Type B pancreatic cell (in vitro differentiated cells): ENCODE measurements at regions not wholly inside any gene's neighbourhood (a gene's known extent, or its start where the extent isn't known, plus 50 kb on each side); places are given as distances from the start of the nearest gene placed in this dataset.
A peak's percentile ranks its signal among the peaks of the same experiment; 100 is the strongest.

Source experiments
- DNase-seq: peaks from one replicate; pipeline ENCODE4 v3.0.0; 2021; ENCODE audit warnings: mixed read lengths; ENCODE audit not compliant: unreplicated experiment; ENCODE audit errors: extremely low spot score
- H3K27ac Mint-ChIP-seq: 2 replicates; pipeline ENCODE4 v1.8.0; 2021; ENCODE audit warnings: mild to moderate bottlenecking, mixed read lengths
- H3K27me3 Mint-ChIP-seq: 2 replicates; pipeline ENCODE4 v1.8.0; 2021; ENCODE audit warnings: mixed read lengths
- H3K36me3 Mint-ChIP-seq: 2 replicates; pipeline ENCODE4 v1.8.0; 2021; ENCODE audit warnings: mixed read lengths
- H3K4me1 Mint-ChIP-seq: one replicate; pipeline ENCODE4 v1.8.0; 2021; ENCODE audit warnings: mixed read lengths; ENCODE audit not compliant: unreplicated experiment
- H3K4me3 Mint-ChIP-seq: 2 replicates; pipeline ENCODE4 v1.8.0; 2021; ENCODE audit warnings: mild to moderate bottlenecking, mixed read lengths
- H3K9me3 Mint-ChIP-seq: 2 replicates; pipeline ENCODE4 v1.8.0; 2021; ENCODE audit warnings: mixed read lengths
- CTCF ChIP-seq: fragments of 200-600 bp; sonication (generic); conservative IDR thresholded peaks from 2 replicates; pipeline ENCODE4 v1.5.0; 2021; ENCODE audit warnings: antibody characterized with exemption, mild to moderate bottlenecking

- no peaks in the 10 kb centered on the region for H3K9me3 Mint-ChIP-seq
- TF ChIP-seq CTCF: no peak
- no peaks in the 10 kb centered on the region for H3K36me3 Mint-ChIP-seq
- no peaks in the 10 kb centered on the region for H3K27me3 Mint-ChIP-seq
- DNase-seq: no peak
- no peak overlapping the region for H3K27ac Mint-ChIP-seq
- H3K4me3 Mint-ChIP-seq: no peak overlapping the region
- H3K4me1 Mint-ChIP-seq: no peaks in the 10 kb centered on the region
Measured at GRCh38 chr7:113784316-113784715, 134.5 kb downstream of the PPP1R3A start.

GRCh38 chr7:113783403-113783802 lies 135.4 kb downstream of the PPP1R3A start:
- TF ChIP-seq CTCF: no peak
- no peaks in the 10 kb centered on the region for H3K27me3 Mint-ChIP-seq
- H3K9me3 Mint-ChIP-seq: no peaks in the 10 kb centered on the region
- DNase-seq: no peak
- no peak overlapping the region for H3K4me3 Mint-ChIP-seq
- no peak overlapping the region for H3K27ac Mint-ChIP-seq
- H3K36me3 Mint-ChIP-seq: no peaks in the 10 kb centered on the region
- H3K4me1 Mint-ChIP-seq: no peaks in the 10 kb centered on the region

- no peak for TF ChIP-seq CTCF
- DNase-seq: no peak
- H3K4me1 Mint-ChIP-seq: peaks cover 5% of the 10 kb centered on the region
- H3K9me3 Mint-ChIP-seq: no peaks in the 10 kb centered on the region
- H3K27ac Mint-ChIP-seq: no peak overlapping the region
- no peak overlapping the region for H3K4me3 Mint-ChIP-seq
- no peaks in the 10 kb centered on the region for H3K36me3 Mint-ChIP-seq
- H3K27me3 Mint-ChIP-seq: no peaks in the 10 kb centered on the region
Measured at GRCh38 chr7:113775804-113776203, 143.0 kb downstream of the PPP1R3A start.

GRCh38 chr7:113775401-113775800 lies 143.4 kb downstream of the PPP1R3A start:
- no peak for DNase-seq
- H3K36me3 Mint-ChIP-seq: no peaks in the 10 kb centered on the region
- H3K4me3 Mint-ChIP-seq: no peak overlapping the region
- no peaks in the 10 kb centered on the region for H3K27me3 Mint-ChIP-seq
- no peak for TF ChIP-seq CTCF
- H3K27ac Mint-ChIP-seq: no peak overlapping the region
- peaks cover 5% of the 10 kb centered on the region for H3K4me1 Mint-ChIP-seq
- H3K9me3 Mint-ChIP-seq: no peaks in the 10 kb centered on the region

GRCh38 chr7:113774182-113774807 lies 144.5 kb downstream of the PPP1R3A start:
- Mint-ChIP-seq H3K27me3 (no peaks in the 10 kb centered on the region), H3K4me1 (peaks cover 9% of the 10 kb centered on the region), H3K36me3 (no peaks in the 10 kb centered on the region), H3K27ac (no peak overlapping the region), H3K9me3 (no peaks in the 10 kb centered on the region), H3K4me3 (no peak overlapping the region)
- peak; percentile 81 for TF ChIP-seq CTCF
- no peak for DNase-seq
